AG09309 (cell line): ENCODE measurements at regions not wholly inside any gene's neighbourhood (a gene's known extent, or its start where the extent isn't known, plus 50 kb on each side); places are given as distances from the start of the nearest gene placed in this dataset.

ENCODE experiments used
- DNase-seq: peaks from one replicate; pipeline ENCODE4 v3.0.0-alpha.2; 2010; ENCODE audit warnings: low read depth
- H3K4me3 ChIP-seq: 2 replicates; pipeline ENCODE4 v1.5.1; 2011; ENCODE audit warnings: mild to moderate bottlenecking, low read depth, low read length, moderate library complexity; ENCODE audit not compliant: control insufficient read depth
- TF ChIP-seq, protein P1 (sequence below): IDR thresholded peaks from 2 replicates; pipeline ENCODE4 v1.5.1; 2011; ENCODE audit warnings: mild to moderate bottlenecking, low read depth, low read length, inconsistent platforms; ENCODE audit not compliant: insufficient read depth, control insufficient read depth; ENCODE audit errors: missing control alignments

DNA sequence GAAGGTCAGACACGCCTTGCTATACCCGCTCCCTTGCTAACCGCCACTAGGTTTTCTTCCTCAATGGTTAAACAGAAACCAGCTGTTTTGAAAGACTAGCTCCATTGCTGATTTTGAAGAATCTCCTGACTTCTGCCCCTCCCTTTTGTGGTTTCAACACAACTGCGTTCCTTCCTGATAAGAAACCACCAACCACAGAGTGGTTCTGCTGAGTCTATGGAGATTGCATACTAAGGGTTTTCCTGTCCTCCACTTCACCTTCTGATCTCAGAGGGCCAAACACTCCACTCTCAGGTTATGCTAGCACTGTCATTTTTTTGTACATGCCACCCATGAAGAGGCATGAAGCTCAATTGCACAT, 207.9 kb downstream of the MYLK4 start:
- no peak overlapping the region for H3K4me3 ChIP-seq
- TF ChIP-seq, protein P1, sequence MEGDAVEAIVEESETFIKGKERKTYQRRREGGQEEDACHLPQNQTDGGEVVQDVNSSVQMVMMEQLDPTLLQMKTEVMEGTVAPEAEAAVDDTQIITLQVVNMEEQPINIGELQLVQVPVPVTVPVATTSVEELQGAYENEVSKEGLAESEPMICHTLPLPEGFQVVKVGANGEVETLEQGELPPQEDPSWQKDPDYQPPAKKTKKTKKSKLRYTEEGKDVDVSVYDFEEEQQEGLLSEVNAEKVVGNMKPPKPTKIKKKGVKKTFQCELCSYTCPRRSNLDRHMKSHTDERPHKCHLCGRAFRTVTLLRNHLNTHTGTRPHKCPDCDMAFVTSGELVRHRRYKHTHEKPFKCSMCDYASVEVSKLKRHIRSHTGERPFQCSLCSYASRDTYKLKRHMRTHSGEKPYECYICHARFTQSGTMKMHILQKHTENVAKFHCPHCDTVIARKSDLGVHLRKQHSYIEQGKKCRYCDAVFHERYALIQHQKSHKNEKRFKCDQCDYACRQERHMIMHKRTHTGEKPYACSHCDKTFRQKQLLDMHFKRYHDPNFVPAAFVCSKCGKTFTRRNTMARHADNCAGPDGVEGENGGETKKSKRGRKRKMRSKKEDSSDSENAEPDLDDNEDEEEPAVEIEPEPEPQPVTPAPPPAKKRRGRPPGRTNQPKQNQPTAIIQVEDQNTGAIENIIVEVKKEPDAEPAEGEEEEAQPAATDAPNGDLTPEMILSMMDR = no peak
- DNase-seq = peak; percentile 55

DNA sequence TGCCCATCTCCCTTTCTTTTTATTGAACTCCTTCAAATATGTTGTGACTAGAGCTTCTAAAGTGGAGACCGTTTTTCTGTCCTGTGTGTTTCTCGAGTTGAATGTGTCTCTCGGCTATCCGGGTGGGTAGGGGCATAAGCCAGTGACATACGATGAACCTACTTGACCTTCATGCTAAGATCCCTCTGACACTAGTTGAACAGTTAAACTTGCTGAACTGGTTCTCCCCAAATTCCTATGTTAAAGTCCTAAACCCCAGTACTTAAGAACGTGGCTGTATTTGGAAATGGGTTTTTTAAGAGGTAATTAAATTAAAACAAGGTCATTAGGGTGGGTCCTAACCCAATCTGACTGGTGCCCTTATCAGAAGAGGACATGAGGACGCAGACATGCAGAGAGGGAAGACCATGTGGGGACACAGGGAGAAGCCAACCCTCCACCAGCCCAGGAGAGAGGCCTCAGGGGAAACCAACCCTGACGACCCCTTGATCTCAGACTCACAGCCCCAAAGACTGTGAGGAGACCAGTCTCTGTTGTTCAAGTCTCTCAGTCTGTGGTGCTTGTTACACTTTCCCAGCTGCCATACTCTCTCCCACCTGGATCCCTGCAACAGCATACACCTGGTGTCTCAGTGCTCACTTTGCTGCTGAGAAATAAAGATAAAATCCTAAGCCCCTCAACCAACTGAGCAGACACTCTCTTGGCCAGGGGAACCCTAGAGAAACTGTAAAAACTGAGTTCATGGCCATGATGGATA, 208.4 kb downstream of the MYLK4 start:
- no peak overlapping the region for H3K4me3 ChIP-seq
- no peak for DNase-seq
- TF ChIP-seq, protein P1 = no peak

DNA sequence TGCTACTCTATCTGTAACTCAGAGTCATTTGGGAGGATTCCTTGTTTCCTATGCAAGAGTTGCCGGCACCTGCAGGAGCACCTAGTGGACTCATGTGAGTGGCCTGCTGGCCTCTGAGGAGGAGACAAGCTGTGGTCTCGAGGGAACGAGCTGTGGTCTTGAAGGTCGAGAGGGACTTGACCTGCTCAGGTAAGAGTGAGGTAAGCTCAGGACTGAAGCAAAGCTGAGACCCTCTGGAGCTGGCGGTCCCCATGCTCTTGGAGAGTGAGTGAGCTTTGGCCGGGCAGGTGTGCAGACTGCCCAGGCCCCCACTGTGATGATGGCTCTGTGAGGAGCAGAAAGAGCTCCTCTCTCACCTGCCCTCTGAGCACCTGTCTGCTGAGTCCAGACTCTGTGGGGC, 214.3 kb downstream of the MYLK4 start:
- no peak for DNase-seq
- TF ChIP-seq, protein P1 = no peak

DNA sequence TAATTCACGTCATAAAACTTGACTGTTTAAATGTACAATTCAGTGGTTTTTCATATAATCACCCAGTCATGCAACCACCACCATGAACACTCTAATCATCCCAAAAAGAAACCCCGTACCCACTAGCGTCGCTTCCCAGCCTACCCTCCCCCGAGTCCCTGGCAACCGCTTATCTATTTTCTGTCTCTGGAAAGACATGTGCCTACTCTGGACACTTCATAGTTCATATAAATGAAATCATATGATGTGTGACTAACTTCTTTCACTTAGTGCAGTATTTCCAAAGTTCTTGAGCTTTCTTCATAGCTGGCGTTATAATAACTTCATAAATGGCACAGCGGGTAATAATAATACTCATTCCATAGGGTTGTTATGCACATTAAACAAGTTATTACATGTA, 215.2 kb downstream of the MYLK4 start:
- TF ChIP-seq, protein P1 = no peak
- no peak overlapping the region for H3K4me3 ChIP-seq
- DNase-seq = no peak

More for the DNA sequence above, 214.3 kb downstream of the MYLK4 start:
- H3K4me3 ChIP-seq = no peak overlapping the region

DNA sequence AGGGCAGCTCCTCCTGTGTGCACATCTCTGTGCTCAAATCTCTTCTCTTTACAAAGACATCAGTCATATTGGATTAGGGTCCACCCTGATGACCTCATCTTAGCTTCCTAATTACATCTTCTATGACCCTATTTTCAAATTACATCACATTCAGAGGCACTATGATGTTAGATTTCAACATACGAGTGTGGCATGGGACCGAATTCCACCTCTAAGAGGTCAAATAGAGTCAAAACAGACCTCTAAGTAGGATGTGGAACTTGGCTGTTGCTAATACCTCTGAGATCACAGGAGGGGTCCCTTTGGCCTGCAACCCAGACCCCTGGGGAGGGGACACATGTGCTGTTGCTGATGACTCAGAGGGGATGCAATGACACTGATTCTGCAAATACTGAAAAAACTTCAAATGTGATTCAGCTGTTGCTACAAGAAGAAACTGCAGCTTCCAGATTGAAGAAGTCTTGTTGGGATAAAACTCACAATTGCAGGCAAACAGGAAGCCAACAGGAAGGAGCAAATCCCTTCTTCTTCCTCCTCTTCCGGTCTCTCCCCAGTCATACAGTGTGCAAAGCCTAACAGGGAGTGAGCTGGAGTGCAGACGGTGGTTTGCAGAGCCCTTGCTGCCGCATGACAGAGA, 216.2 kb downstream of the MYLK4 start:
- DNase-seq = no peak
- no peak overlapping the region for H3K4me3 ChIP-seq
- TF ChIP-seq, protein P1 = no peak

DNA sequence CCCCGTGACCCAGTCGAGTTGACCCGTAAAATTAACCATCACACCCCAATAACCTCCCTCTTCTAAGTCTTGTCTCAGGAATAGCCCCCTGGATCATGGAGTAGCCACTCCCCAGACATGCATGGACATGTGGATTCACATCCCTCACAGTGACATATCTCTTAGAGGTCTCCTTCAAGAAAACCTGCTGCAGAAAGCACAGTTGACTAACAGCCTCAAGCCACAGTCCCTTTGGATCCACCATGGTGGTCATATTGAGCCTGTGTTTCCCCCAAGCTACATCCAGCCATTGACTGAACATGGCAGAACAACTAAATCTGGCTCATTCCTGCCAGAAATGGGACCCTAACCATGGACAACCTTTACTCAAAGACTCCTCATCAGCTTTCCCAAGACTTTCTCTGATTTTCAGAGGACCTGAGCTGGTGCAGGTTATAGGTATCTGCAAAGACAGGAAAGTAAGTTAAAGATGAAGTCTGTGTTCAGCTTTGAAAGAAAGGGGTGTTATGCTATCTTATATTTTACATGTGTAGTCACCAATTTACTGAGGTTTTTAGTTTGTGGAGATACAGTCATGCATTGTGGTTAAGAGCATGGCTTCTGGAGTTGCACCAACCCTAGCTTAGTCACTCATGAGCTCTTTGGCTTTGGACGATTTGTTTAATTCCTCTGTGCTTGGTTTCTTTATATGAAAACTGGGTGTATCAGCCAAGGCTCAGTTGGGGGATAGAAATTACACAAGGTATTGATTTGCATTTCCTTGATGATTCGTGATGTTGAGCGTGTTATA, 219.1 kb downstream of the MYLK4 start:
- H3K4me3 ChIP-seq = no peak overlapping the region
- peak; percentile 66 for DNase-seq
- TF ChIP-seq, protein P1 = no peak
